ENCODE measurements at regions not wholly inside any gene's neighbourhood (a gene's known extent, or its start where the extent isn't known, plus 50 kb on each side); places are given as distances from the start of the nearest gene placed in this dataset.

- TF ChIP-seq RAD21 (IDR thresholded peaks at IDR 0.05) (no peak), JUND (IDR thresholded peaks at IDR 0.05) (no peak), REST (IDR thresholded peaks at IDR 0.05) (no peak), HNF4G (IDR thresholded peaks at IDR 0.05) (no peak), ATF3 (IDR thresholded peaks at IDR 0.05) (no peak), ZBTB33 (IDR thresholded peaks at IDR 0.05) (no peak), GABPA (IDR thresholded peaks at IDR 0.05 in 1 of 2, conservative IDR thresholded peaks at IDR 0.05 in 1 of 2) (no peak), TAF1 (conservative IDR thresholded peaks at IDR 0.05) (no peak), SP1 (IDR thresholded peaks at IDR 0.05) (no peak), EGR1 (IDR thresholded peaks at IDR 0.05; ENCODE audit: low read depth in 2 of 2) (no peak)
Observed at GRCh38 chr16:49061137-49061714, 220.4 kb downstream of the CBLN1 start.

GRCh38 chr16:49060728-49061127 lies 220.9 kb downstream of the CBLN1 start:
- TF ChIP-seq RXRA (IDR thresholded peaks at IDR 0.05) = no peak
- no peak for TF ChIP-seq ZBTB33 (IDR thresholded peaks at IDR 0.05)
- TF ChIP-seq HNF4A (conservative IDR thresholded peaks at IDR 0.05) = no peak
- no peak for TF ChIP-seq YY1 (IDR thresholded peaks at IDR 0.05)
- no peak for TF ChIP-seq RAD21 (IDR thresholded peaks at IDR 0.05)
- no peak for TF ChIP-seq GABPA (IDR thresholded peaks at IDR 0.05 in 1 of 2, conservative IDR thresholded peaks at IDR 0.05 in 1 of 2)
- TF ChIP-seq NR2F2 (IDR thresholded peaks at IDR 0.05) = no peak
- TF ChIP-seq MAX (IDR thresholded peaks at IDR 0.05) = no peak
- TF ChIP-seq CTCF (IDR thresholded peaks at IDR 0.05; ENCODE audit: low read depth, low read length, missing input control) = no peak
- TF ChIP-seq HNF4G (IDR thresholded peaks at IDR 0.05) = no peak
- no peak for TF ChIP-seq JUND (IDR thresholded peaks at IDR 0.05)
- TF ChIP-seq TAF1 (conservative IDR thresholded peaks at IDR 0.05) = no peak
- no peak for TF ChIP-seq FOXA2 (IDR thresholded peaks at IDR 0.05)
- no peak for TF ChIP-seq REST (IDR thresholded peaks at IDR 0.05)
- TF ChIP-seq ATF3 (IDR thresholded peaks at IDR 0.05) = no peak
- TF ChIP-seq EGR1 (IDR thresholded peaks at IDR 0.05; ENCODE audit: low read depth in 2 of 2) = no peak
- Histone ChIP-seq H3K27me3 (ENCODE audit: control insufficient read depth in 4 of 4, insufficient read depth in 4 of 4, low read length in 3 of 4) (no peaks in the 10 kb centered on the region), H3K4me3 (ENCODE audit: low read depth in 1 of 3, low read length in 3 of 3) (no peak overlapping the region), H3K9me3 (ENCODE audit: control insufficient read depth in 4 of 4, low read length in 3 of 4) (no peaks in the 10 kb centered on the region), H3K9ac (ENCODE audit: low read depth in 1 of 2, low read length in 2 of 2) (no peak overlapping the region), H3K36me3 (ENCODE audit: control insufficient read depth in 4 of 4, insufficient read depth in 3 of 4, low read depth in 1 of 4, low read length in 3 of 4) (no peaks in the 10 kb centered on the region), H3K27ac (ENCODE audit: low read depth in 1 of 2, low read length in 2 of 2) (no peak overlapping the region), H3K4me1 (ENCODE audit: control insufficient read depth in 4 of 4, insufficient read depth in 4 of 4, low read length in 3 of 4) (no peaks in the 10 kb centered on the region)
- DNase-seq (ENCODE audit: low spot score) = no peak
- WGBS = 39% methylated on average over 2 of the region's 2 CpGs

More at GRCh38 chr16:49061137-49061714, 220.4 kb downstream of the CBLN1 start:
- Histone ChIP-seq H3K36me3 (ENCODE audit: control insufficient read depth in 4 of 4, insufficient read depth in 3 of 4, low read depth in 1 of 4, low read length in 3 of 4) (no peaks in the 10 kb centered on the region), H3K9me3 (ENCODE audit: control insufficient read depth in 4 of 4, low read length in 3 of 4) (no peaks in the 10 kb centered on the region), H3K4me1 (ENCODE audit: control insufficient read depth in 4 of 4, insufficient read depth in 4 of 4, low read length in 3 of 4) (no peaks in the 10 kb centered on the region), H3K27ac (ENCODE audit: low read depth in 1 of 2, low read length in 2 of 2) (no peak overlapping the region), H3K27me3 (ENCODE audit: control insufficient read depth in 4 of 4, insufficient read depth in 4 of 4, low read length in 3 of 4) (no peaks in the 10 kb centered on the region), H3K4me3 (ENCODE audit: low read depth in 1 of 3, low read length in 3 of 3) (no peak overlapping the region), H3K9ac (ENCODE audit: low read depth in 1 of 2, low read length in 2 of 2) (no peak overlapping the region)
- DNase-seq (ENCODE audit: low spot score) = no peak
- WGBS = 73% methylated on average over 3 of the region's 3 CpGs
